Natural killer cell (primary cell): ENCODE measurements at regions not wholly inside any gene's neighbourhood (a gene's known extent, or its start where the extent isn't known, plus 50 kb on each side); places are given as distances from the start of the nearest gene placed in this dataset.

ENCODE experiments used
- ATAC-seq, 3 donors: fragments of 150-1000 bp in 2 of 3; fragments of 200-7000 bp in 1 of 3; cut with Tn5 transposase; 1 replicate in 1 of 3; 2 replicates in 2 of 3; pipeline ENCODE4 v1.10.0; 2021; ENCODE audit warnings: mild to moderate bottlenecking in 2 of 3, moderate library complexity in 2 of 3
- DNase-seq, 2 donors: peaks; one replicate each; pipeline versions ENCODE4 v3.0.0 to v3.0.0-alpha.2; 2013 to 2021; ENCODE audit warnings: mixed read lengths in 1 of 2
- H3K27ac ChIP-seq: one replicate; pipeline ENCODE4 v1.5.1; 2013; ENCODE audit warnings: mild to moderate bottlenecking, low read length
- H3K27me3 ChIP-seq: one replicate; pipeline ENCODE4 v1.6.1; 2013; ENCODE audit warnings: low read length; ENCODE audit not compliant: control insufficient read depth, insufficient read depth
- H3K36me3 ChIP-seq: one replicate; pipeline ENCODE4 v1.6.1; 2013; ENCODE audit warnings: low read length; ENCODE audit not compliant: control insufficient read depth, insufficient read depth
- H3K4me1 ChIP-seq: one replicate; pipeline ENCODE4 v1.6.1; 2013; ENCODE audit warnings: low read length; ENCODE audit not compliant: control insufficient read depth, insufficient read depth
- H3K4me3 ChIP-seq: one replicate; pipeline ENCODE4 v1.5.1; 2013; ENCODE audit warnings: low read length
- H3K9me3 ChIP-seq: one replicate; pipeline ENCODE4 v1.6.1; 2013; ENCODE audit warnings: low read length; ENCODE audit not compliant: control insufficient read depth, insufficient read depth
- H3K27ac Mint-ChIP-seq, 2 donors: one replicate each; pipeline ENCODE4 v1.8.0; 2022; ENCODE audit warnings: mild to moderate bottlenecking in 2 of 2, mixed read lengths in 2 of 2, moderate library complexity in 1 of 2
- H3K27me3 Mint-ChIP-seq, 2 donors: one replicate each; pipeline ENCODE4 v1.8.0; 2022; ENCODE audit warnings: low read depth in 2 of 2, mixed read lengths in 2 of 2
- H3K36me3 Mint-ChIP-seq: one replicate; pipeline ENCODE4 v1.8.0; 2022; ENCODE audit warnings: mixed read lengths
- H3K4me1 Mint-ChIP-seq, 2 donors: one replicate each; pipeline ENCODE4 v1.8.0; 2022; ENCODE audit warnings: mixed read lengths in 2 of 2
- H3K4me3 Mint-ChIP-seq: one replicate; pipeline ENCODE4 v1.8.0; 2022; ENCODE audit warnings: mild to moderate bottlenecking, moderate library complexity, mixed read lengths
- H3K9me3 Mint-ChIP-seq, 2 donors: one replicate each; pipeline ENCODE4 v1.8.0; 2022; ENCODE audit warnings: mixed read lengths in 2 of 2
- WGBS: methylation state at CpG from one replicate; pipeline ENCODE4 v1.1.7; 2013; ENCODE audit warnings: missing lambda C conversion rate; ENCODE audit not compliant: insufficient coverage; 5-methylcytosine and 5-hydroxymethylcytosine counted together
- intact Hi-C: fragments of 100-400 bp; cut with micrococcal nuclease; formaldehyde crosslinking; loops from one replicate; pipeline ENCODE4 v1.14.2; 2022
- TF ChIP-seq, protein P1 (sequence below): fragments of 200-600 bp; IDR thresholded peaks from one replicate; pipeline ENCODE4 v1.8.0; 2022; ENCODE audit warnings: antibody characterized with exemption

DNA sequence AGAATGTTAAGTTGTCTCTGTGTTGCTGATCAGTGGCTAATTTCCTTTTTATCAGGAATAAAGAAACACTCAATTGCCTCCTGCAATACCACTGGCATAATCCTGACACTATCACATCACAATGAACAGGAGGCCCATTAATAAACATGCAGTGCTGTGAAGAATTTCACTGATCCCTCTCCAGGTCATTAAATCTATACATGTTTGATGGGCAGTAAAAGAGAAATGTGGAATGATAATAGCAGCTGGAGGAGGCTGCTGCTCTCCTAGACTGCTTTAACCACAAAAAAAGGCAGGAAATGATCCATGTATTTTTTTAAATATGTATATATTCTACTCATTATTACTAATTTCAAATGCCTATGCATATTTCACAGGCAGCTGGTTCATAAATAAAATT is 202.1 kb downstream of the CENPC start:
- TF ChIP-seq, protein P1, sequence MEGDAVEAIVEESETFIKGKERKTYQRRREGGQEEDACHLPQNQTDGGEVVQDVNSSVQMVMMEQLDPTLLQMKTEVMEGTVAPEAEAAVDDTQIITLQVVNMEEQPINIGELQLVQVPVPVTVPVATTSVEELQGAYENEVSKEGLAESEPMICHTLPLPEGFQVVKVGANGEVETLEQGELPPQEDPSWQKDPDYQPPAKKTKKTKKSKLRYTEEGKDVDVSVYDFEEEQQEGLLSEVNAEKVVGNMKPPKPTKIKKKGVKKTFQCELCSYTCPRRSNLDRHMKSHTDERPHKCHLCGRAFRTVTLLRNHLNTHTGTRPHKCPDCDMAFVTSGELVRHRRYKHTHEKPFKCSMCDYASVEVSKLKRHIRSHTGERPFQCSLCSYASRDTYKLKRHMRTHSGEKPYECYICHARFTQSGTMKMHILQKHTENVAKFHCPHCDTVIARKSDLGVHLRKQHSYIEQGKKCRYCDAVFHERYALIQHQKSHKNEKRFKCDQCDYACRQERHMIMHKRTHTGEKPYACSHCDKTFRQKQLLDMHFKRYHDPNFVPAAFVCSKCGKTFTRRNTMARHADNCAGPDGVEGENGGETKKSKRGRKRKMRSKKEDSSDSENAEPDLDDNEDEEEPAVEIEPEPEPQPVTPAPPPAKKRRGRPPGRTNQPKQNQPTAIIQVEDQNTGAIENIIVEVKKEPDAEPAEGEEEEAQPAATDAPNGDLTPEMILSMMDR = no peak
- Histone ChIP-seq H3K27ac (no peak overlapping the region), H3K9me3 (no peaks in the 10 kb centered on the region), H3K4me3 (no peak overlapping the region), H3K36me3 (no peaks in the 10 kb centered on the region), H3K4me1 (no peaks in the 10 kb centered on the region), H3K27me3 (no peaks in the 10 kb centered on the region)
- intact Hi-C loops = no loop called here
- no peak for ATAC-seq
- no peaks in the 10 kb centered on the region for H3K36me3 Mint-ChIP-seq
- peaks cover 0 to under 1% of the 10 kb centered on the region in 2 donors for H3K9me3 Mint-ChIP-seq
- H3K4me3 Mint-ChIP-seq = no peak overlapping the region
- DNase-seq = no peak
- no peaks in the 10 kb centered on the region for H3K4me1 Mint-ChIP-seq
- H3K27me3 Mint-ChIP-seq = peaks cover 2 to 6% of the 10 kb centered on the region in 2 donors
- H3K27ac Mint-ChIP-seq = no peak overlapping the region

GRCh38 chr4:67342291-67342690 is 203.0 kb downstream of the CENPC start:
- Histone ChIP-seq H3K4me3 (no peak overlapping the region), H3K9me3 (no peaks in the 10 kb centered on the region), H3K27ac (no peak overlapping the region), H3K4me1 (no peaks in the 10 kb centered on the region), H3K36me3 (no peaks in the 10 kb centered on the region), H3K27me3 (no peaks in the 10 kb centered on the region)
- H3K9me3 Mint-ChIP-seq = no peaks in the 10 kb centered on the region
- peaks cover 2 to 6% of the 10 kb centered on the region in 2 donors for H3K27me3 Mint-ChIP-seq
- no peak for DNase-seq
- TF ChIP-seq, protein P1 = no peak
- H3K27ac Mint-ChIP-seq = no peak overlapping the region
- WGBS = no CpG with 5 or more reads among the region's 2 CpGs
- no peak overlapping the region for H3K4me3 Mint-ChIP-seq
- H3K36me3 Mint-ChIP-seq = no peaks in the 10 kb centered on the region
- ATAC-seq = no peak
- intact Hi-C loops = no loop called here
- no peaks in the 10 kb centered on the region for H3K4me1 Mint-ChIP-seq

DNA sequence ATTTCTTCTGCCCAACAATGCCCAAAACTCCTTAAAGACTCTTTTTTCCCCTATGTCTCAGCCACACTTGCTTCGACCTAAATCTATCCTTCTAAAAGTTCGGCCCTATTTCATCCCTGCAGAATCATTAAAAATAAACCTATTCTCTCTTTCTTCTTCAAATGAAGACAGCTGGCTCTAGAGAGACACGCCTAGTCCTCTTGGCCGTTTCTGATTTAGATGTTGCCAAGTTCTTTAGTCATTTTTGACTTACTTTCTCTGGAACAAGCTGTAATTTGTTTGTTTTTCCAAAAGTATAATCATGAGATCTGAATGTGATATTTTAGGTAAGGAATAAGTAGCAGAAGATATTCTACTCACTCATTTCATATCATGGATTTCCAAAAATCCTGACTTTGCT is 211.6 kb downstream of the CENPC start:
- Mint-ChIP-seq H3K27me3 (peaks cover 3 to 6% of the 10 kb centered on the region in 2 donors), H3K4me3 (no peak overlapping the region), H3K36me3 (no peaks in the 10 kb centered on the region), H3K27ac (no peak overlapping the region), H3K4me1 (no peaks in the 10 kb centered on the region), H3K9me3 (no peaks in the 10 kb centered on the region)
- H3K27me3 ChIP-seq = no peaks in the 10 kb centered on the region
- no peak for DNase-seq
- no peak overlapping the region for H3K4me3 ChIP-seq
- TF ChIP-seq, protein P1 = no peak
- H3K4me1 ChIP-seq = no peaks in the 10 kb centered on the region
- no peak overlapping the region for H3K27ac ChIP-seq
- H3K9me3 ChIP-seq = no peaks in the 10 kb centered on the region
- H3K36me3 ChIP-seq = no peaks in the 10 kb centered on the region
- intact Hi-C loops = no loop called here
- 75% methylated on average over 4 of the region's 4 CpGs for WGBS
- no peak for ATAC-seq

- Histone ChIP-seq H3K9me3 (no peaks in the 10 kb centered on the region), H3K4me3 (no peak overlapping the region), H3K4me1 (no peaks in the 10 kb centered on the region), H3K27ac (no peak overlapping the region), H3K27me3 (no peaks in the 10 kb centered on the region), H3K36me3 (no peaks in the 10 kb centered on the region)
- H3K4me1 Mint-ChIP-seq = no peaks in the 10 kb centered on the region
- no peaks in the 10 kb centered on the region for H3K36me3 Mint-ChIP-seq
- ATAC-seq = no peak
- peak in 1 of 2 donors; percentile 3 for DNase-seq
- no peak overlapping the region for H3K4me3 Mint-ChIP-seq
- intact Hi-C loops = no loop called here
- TF ChIP-seq, protein P1 = no peak
- no peak overlapping the region for H3K27ac Mint-ChIP-seq
- H3K9me3 Mint-ChIP-seq = no peaks in the 10 kb centered on the region
- 37% methylated on average over 4 of the region's 4 CpGs for WGBS
- peaks cover 3 to 7% of the 10 kb centered on the region in 2 donors for H3K27me3 Mint-ChIP-seq
Measured at GRCh38 chr4:67332627-67333026, 212.7 kb downstream of the CENPC start.
